Gastrocnemius medialis (tissue), 4 donors: ENCODE measurements at regions not wholly inside any gene's neighbourhood (a gene's known extent, or its start where the extent isn't known, plus 50 kb on each side); places are given as distances from the start of the nearest gene placed in this dataset.

Experiments
- POLR2A ChIP-seq, 2 donors: fragments of 450-650 bp; IDR thresholded peaks; one replicate each; pipeline ENCODE4 v1.6.1; 2017; ENCODE audit warnings: antibody characterized with exemption in 2 of 2, mild to moderate bottlenecking in 2 of 2, moderate library complexity in 2 of 2
- TF ChIP-seq, protein P1 (sequence below), 5 experiments: fragments of 450-650 bp in 3 of 5; fragments of 200-600 bp in 2 of 5; sonication (generic) in 2 of 5; IDR thresholded peaks in 4 of 5; conservative IDR thresholded peaks in 1 of 5; 1 replicate in 4 of 5; 2 replicates in 1 of 5; pipeline ENCODE4 v1.5.1; 2016 to 2019; ENCODE audit warnings: antibody characterized with exemption in 5 of 5, mild to moderate bottlenecking in 3 of 5, moderate library complexity in 3 of 5

DNA sequence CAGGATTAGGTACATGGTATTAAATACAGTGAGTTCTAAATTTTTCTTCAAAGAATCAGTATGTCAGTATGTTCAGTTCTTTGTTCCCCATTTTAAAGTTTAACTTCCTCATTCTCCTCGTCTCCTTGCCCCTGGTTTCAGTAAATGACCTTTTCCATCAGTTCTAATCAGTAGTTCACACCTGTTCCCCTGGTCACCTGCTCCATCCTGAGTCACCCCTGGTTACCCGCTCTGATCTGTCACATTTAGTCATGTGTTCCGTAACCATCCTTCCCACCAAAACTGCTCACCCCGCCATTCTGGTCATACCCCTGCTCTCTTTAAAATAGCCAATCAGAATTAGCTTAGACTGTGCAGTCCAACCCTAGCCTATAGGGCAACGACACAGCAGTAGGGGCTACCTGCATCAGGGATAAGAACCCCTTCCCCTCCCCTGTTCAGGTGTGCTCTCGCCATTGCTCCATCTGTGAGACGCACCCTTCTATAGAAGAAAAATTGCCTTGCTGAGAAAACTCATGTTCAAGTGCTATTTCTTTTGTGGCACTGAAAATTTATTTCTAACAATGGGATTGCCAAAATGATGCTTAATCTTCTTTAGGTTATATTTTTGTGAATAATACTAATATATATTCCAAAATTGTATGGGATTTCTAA, 181.3 kb downstream of the OR13H1 start:
- TF ChIP-seq, protein P1, sequence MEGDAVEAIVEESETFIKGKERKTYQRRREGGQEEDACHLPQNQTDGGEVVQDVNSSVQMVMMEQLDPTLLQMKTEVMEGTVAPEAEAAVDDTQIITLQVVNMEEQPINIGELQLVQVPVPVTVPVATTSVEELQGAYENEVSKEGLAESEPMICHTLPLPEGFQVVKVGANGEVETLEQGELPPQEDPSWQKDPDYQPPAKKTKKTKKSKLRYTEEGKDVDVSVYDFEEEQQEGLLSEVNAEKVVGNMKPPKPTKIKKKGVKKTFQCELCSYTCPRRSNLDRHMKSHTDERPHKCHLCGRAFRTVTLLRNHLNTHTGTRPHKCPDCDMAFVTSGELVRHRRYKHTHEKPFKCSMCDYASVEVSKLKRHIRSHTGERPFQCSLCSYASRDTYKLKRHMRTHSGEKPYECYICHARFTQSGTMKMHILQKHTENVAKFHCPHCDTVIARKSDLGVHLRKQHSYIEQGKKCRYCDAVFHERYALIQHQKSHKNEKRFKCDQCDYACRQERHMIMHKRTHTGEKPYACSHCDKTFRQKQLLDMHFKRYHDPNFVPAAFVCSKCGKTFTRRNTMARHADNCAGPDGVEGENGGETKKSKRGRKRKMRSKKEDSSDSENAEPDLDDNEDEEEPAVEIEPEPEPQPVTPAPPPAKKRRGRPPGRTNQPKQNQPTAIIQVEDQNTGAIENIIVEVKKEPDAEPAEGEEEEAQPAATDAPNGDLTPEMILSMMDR (IDR thresholded peaks at IDR 0.05 in 4 of 5, conservative IDR thresholded peaks at IDR 0.05 in 1 of 5) = no peak
- TF ChIP-seq POLR2A (IDR thresholded peaks at IDR 0.05) = no peak
